Dermis microvascular lymphatic vessel endothelial cell (primary cell): ENCODE measurements at regions not wholly inside any gene's neighbourhood (a gene's known extent, or its start where the extent isn't known, plus 50 kb on each side); places are given as distances from the start of the nearest gene placed in this dataset.
"Not testable (repeated sequence)": the region's sequence is repeated elsewhere in the genome, so short reads cannot be mapped to it uniquely, and the experiment has no call there.

ENCODE experiments used
- DNase-seq, 2 donors: peaks; one replicate each; pipeline versions ENCODE4 v3.0.0 to v3.0.0-alpha.2; 2010; ENCODE audit warnings: low read depth in 2 of 2

DNA sequence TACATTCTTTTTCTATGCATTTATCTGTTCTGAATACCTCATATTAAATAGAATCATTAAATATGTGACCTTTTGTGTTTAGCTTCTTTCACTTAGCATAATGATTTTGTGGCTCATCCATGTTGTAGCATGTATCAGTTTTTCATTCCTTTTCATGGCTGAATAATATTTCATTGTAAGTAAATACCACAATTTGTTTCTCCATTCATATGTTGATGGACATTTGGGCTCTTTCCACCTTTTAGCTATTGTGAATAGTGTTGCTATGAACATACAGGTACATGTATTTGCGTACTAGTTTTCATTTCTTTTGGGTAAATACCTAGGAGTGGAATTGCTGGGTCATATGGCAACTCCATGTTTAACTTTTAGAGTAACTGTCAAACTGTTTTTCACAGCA is 85.1 kb downstream of the GNL3L start:
- DNase-seq = no peak

DNA sequence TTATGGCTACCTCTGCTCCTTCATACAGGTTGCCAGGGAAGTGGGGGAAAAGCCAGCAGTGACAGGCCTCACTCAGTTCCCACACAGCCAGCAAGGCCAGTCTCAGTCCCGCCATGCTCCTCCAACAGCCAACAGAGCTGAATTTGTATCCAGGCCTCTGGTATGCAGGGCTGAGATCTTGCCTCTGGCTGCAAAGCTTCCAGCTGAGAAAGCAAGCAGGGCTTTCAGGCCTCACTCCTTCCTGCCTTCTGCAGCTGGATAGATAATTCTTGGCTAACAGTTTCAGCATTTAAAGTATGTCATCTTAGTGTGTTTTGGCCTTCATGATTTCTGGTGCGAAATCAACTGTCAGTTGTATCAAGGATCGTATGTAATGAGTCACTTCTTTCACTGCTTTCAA is 103.6 kb downstream of the GNL3L start:
- DNase-seq = no peak

DNA sequence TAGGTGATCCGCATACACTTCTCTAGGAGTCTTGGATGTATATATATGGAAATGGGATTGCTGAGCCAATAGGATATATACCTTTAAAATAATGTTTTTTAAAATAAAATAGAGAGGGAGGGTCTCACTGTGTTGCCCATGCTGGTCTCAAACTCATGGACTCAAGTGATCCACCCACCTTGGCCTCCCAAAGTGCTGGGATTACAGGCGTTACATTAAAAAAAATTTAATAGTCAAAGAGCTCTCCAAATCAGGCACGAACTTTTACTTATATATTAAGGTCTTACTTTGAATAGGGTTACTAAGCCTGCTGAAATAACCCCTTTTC is 109.0 kb downstream of the GNL3L start:
- DNase-seq = no peak

DNA sequence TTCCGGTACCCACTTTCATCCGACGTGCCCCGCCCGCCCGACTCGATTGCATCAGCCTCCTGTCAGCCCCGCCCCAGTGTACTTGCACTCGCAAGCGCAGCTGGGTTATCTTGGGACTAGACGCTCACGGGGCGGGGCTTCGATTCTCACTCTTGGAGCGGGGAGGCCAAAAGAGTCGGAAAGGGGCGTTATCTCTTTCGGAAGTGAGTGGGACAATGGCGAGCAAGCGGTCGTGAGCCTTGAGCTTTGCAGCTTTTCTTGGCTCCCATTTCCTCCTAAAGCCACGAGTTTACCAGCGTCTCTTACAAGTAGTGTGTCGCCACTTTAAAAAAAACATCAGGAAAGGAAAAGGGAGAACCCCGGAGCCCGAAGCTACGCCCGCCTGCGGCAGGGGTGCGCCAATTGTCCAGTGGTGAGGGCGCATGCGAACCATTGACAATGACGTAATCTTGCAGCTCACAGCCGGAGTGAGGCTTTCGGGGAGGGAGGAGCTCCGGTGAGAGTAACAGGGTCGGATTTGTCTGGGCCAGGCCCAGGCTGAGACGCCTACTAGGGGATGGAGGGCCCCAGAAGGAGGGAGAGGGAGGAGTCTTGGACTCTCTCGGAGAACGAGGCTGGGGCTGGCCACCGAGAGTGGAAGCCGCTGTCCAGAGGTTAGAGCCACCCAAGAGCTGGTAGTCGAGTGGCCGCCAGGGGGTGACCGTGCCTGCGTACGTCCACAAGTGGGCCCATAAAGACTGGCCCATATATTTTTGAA is 109.5 kb downstream of the GNL3L start:
- peak; percentile 82 to 95 for DNase-seq

DNA sequence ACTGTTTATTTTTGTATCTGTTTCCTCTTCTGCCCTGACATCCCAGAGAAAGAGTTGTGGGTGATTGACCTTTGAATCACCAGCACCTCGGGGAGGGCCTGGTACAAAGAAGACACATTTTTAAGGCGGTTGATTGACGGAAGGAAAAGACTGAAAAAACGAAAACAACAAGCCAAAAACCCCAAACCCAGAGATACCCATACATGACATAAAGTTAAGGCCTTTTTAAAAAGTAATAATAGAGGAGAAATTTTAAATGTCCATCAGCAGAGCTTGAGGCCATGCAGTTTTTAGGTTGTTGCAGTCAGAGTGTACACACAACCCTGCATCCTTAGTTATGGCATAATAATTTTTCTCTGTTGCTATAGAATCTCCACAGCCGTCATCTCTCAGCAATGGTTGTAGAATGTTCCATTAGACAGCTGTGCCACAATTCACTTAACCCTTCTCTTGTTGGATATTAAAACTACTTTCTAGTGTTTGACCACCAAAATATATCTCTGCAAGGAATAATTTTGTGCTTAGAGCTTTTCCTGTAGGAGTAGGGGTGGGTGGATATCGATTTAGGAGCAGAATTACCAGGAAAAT is 110.2 kb downstream of the GNL3L start:
- DNase-seq = peak in 1 of 2 donors; percentile 0

GRCh38 chrX:54640736-54641135 is 110.7 kb downstream of the GNL3L start:
- no peak for DNase-seq

DNA sequence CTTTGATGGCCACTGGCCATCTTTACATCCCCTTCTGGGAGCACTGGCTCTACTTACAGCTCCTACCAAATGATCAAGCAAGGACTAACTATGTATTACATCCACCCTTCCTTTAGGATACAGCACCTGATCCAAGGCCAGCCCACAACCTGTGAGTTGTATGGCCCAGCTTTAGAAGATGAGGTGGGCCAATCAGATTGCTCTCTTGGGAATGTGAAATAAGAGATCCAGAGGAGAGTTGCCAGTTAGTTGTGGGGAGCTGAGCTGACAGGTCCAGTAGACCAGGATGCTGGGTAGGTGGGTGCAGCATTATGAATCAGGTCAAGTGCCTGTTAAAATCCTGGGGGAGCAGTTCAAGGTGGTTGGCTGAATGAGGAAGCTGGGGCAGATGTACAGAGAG is 111.5 kb downstream of the GNL3L start:
- no peak for DNase-seq

DNA sequence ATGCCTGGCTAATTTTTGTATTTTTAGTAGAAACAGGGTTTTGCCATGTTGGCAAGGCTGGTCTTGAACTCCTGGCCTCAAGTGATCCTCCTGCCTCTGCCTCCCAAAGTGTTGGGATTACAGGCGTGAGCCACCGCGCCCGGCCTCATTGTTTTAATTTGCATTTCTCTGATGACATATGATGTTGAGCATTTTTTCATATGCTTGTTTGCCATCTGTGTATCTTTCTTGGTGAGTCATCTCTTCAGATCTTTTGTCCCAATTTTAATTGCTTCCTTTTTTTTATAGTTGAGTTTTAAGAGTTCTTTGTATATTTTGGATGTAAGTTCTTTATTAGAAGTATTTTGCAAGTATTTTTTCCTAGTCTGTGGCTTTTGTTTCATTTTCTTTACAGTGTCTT is 117.6 kb downstream of the GNL3L start:
- DNase-seq = not testable (repeated sequence)

DNA sequence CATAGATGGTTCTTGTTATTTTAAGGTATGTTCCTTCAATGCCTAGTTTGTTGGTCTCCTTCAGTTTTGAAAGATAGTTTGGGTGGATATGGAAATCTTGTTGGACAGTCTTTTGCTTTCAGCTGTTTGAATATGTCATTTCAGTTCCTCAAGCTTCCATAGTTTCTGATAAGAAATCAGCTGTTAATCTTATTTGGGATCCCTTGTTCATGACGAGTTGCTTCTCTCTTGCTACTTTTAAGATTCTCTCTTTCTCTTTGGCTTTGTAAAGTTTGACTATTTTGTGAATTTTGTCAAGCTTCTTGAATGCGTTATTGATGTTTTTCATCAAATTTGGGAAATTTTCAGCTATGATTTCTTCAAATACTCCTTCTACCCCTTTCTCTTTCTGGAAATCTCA is 129.5 kb downstream of the GNL3L start:
- no peak for DNase-seq

- no peak for DNase-seq
These were observed 122.3 kb downstream of the ITIH6 start for GRCh38 chrX:54675762-54676161.

GRCh38 chrX:54695231-54695630 is 102.8 kb downstream of the ITIH6 start:
- no peak for DNase-seq

GRCh38 chrX:54695816-54696487 is 102.1 kb downstream of the ITIH6 start:
- DNase-seq = no peak
